H9 (cell line): ENCODE measurements at regions not wholly inside any gene's neighbourhood (a gene's known extent, or its start where the extent isn't known, plus 50 kb on each side); places are given as distances from the start of the nearest gene placed in this dataset.

Experiments
- DNase-seq: peaks from one replicate; pipeline ENCODE4 v3.0.0-alpha.2; 2017
- H2AFZ ChIP-seq: one replicate; pipeline ENCODE4 v1.6.1; 2013; ENCODE audit warnings: mild to moderate bottlenecking, low read length, control low read depth, moderate library complexity
- H2AK5ac ChIP-seq: 2 replicates; pipeline ENCODE4 v1.6.1; 2013; ENCODE audit warnings: low read length, control low read depth, mixed read lengths; ENCODE audit not compliant: insufficient read length
- H2BK120ac ChIP-seq: one replicate; pipeline ENCODE4 v1.6.1; 2013; ENCODE audit warnings: low read depth, mild to moderate bottlenecking, low read length, control low read depth, inconsistent platforms; ENCODE audit not compliant: poor library complexity, severe bottlenecking
- H2BK12ac ChIP-seq: 2 replicates; pipeline ENCODE4 v1.6.1; 2013; ENCODE audit warnings: low read length, control low read depth, mixed read lengths, low read depth; ENCODE audit not compliant: insufficient read length
- H2BK15ac ChIP-seq: 2 replicates; pipeline ENCODE4 v1.6.1; 2013; ENCODE audit warnings: low read depth, low read length, control low read depth
- H2BK20ac ChIP-seq: one replicate; pipeline ENCODE4 v1.6.1; 2013; ENCODE audit warnings: low read depth, mild to moderate bottlenecking, low read length, control low read depth, inconsistent platforms; ENCODE audit not compliant: poor library complexity, severe bottlenecking
- H2BK5ac ChIP-seq: 2 replicates; pipeline ENCODE4 v1.6.1; 2013; ENCODE audit warnings: low read length, control low read depth, mixed read lengths; ENCODE audit not compliant: insufficient read length
- H3K14ac ChIP-seq: 2 replicates; pipeline ENCODE4 v1.6.1; 2013; ENCODE audit warnings: low read length, control low read depth; ENCODE audit not compliant: insufficient read depth
- H3K18ac ChIP-seq: 2 replicates; pipeline ENCODE4 v1.6.1; 2013; ENCODE audit warnings: low read depth, mild to moderate bottlenecking, mixed read lengths, low read length, control low read depth; ENCODE audit not compliant: insufficient read length
- H3K23ac ChIP-seq: 2 replicates; pipeline ENCODE4 v1.6.1; 2013; ENCODE audit warnings: low read length, control low read depth, mixed read lengths, low read depth; ENCODE audit not compliant: insufficient read length
- H3K23me2 ChIP-seq: 2 replicates; pipeline ENCODE4 v1.6.1; 2013; ENCODE audit warnings: low read depth, mild to moderate bottlenecking, mixed read lengths, low read length, control low read depth; ENCODE audit not compliant: insufficient read length, poor library complexity, severe bottlenecking
- H3K27ac ChIP-seq: 2 replicates; pipeline ENCODE4 v1.5.1; 2013; ENCODE audit warnings: low read length, control low read depth, mixed read lengths, low read depth; ENCODE audit not compliant: insufficient read length
- H3K27me3 ChIP-seq: 2 replicates; pipeline ENCODE4 v1.6.1; 2013; ENCODE audit warnings: low read length, control low read depth, inconsistent platforms; ENCODE audit not compliant: insufficient read depth
- H3K4ac ChIP-seq: 2 replicates; pipeline ENCODE4 v1.6.1; 2013; ENCODE audit warnings: low read depth, mild to moderate bottlenecking, control low read depth, inconsistent platforms, low read length, moderate library complexity
- H3K4me1 ChIP-seq: 2 replicates; pipeline ENCODE4 v1.6.1; 2013; ENCODE audit warnings: low read length, control low read depth, inconsistent platforms; ENCODE audit not compliant: insufficient read depth
- H3K4me2 ChIP-seq: 2 replicates; pipeline ENCODE4 v1.6.1; 2013; ENCODE audit warnings: low read length, control low read depth, mixed read lengths; ENCODE audit not compliant: insufficient read length, insufficient read depth
- H3K56ac ChIP-seq: 2 replicates; pipeline ENCODE4 v1.6.1; 2013; ENCODE audit warnings: low read depth, mild to moderate bottlenecking, mixed read lengths, low read length, control low read depth; ENCODE audit not compliant: insufficient read length
- H3K79me1 ChIP-seq: 2 replicates; pipeline ENCODE4 v1.6.1; 2013; ENCODE audit warnings: low read depth, mild to moderate bottlenecking, moderate library complexity, low read length, control low read depth, inconsistent platforms; ENCODE audit not compliant: insufficient read depth, poor library complexity, severe bottlenecking
- H3K79me2 ChIP-seq: 2 replicates; pipeline ENCODE4 v1.6.1; 2013; ENCODE audit warnings: low read length, control low read depth, inconsistent platforms; ENCODE audit not compliant: insufficient read depth
- H3K9ac ChIP-seq: 2 replicates; pipeline ENCODE4 v1.6.1; 2013; ENCODE audit warnings: low read length, control low read depth, mixed read lengths; ENCODE audit not compliant: insufficient read length; ENCODE audit errors: extremely low read depth
- H3K9me3 ChIP-seq: one replicate; pipeline ENCODE4 v1.6.1; 2013; ENCODE audit warnings: low read depth, low read length, inconsistent platforms; ENCODE audit not compliant: control insufficient read depth
- H3T11ph ChIP-seq: one replicate; pipeline ENCODE4 v1.6.1; 2013; ENCODE audit warnings: mild to moderate bottlenecking, low read length, control low read depth, inconsistent platforms
- H4K20me1 ChIP-seq: one replicate; pipeline ENCODE4 v1.6.1; 2013; ENCODE audit not compliant: control insufficient read depth, insufficient read length, insufficient read depth
- H4K5ac ChIP-seq: 2 replicates; pipeline ENCODE4 v1.6.1; 2013; ENCODE audit warnings: low read depth, mild to moderate bottlenecking, mixed read lengths, low read length, control low read depth; ENCODE audit not compliant: insufficient read length
- H4K8ac ChIP-seq: replicated peaks from 2 replicates; pipeline ENCODE4 v1.6.1; 2013; ENCODE audit warnings: low read length, control low read depth, mixed read lengths, low read depth; ENCODE audit not compliant: insufficient read length
- H4K91ac ChIP-seq: 2 replicates; pipeline ENCODE4 v1.6.1; 2013; ENCODE audit warnings: low read depth, mild to moderate bottlenecking, moderate library complexity, mixed read lengths, low read length, control low read depth; ENCODE audit not compliant: insufficient read length
- H3K27ac Mint-ChIP-seq, 3 experiments: 2 replicates in 2 of 3; 3 replicates in 1 of 3; pipeline ENCODE4 v1.8.0; 2020 to 2021; ENCODE audit warnings: mixed read lengths in 3 of 3, mild to moderate bottlenecking in 1 of 3, moderate library complexity in 1 of 3
- H3K27me3 Mint-ChIP-seq: 2 replicates; pipeline ENCODE4 v1.8.0; 2021; ENCODE audit warnings: low read depth, mild to moderate bottlenecking, moderate library complexity, mixed read lengths
- H3K36me3 Mint-ChIP-seq, 3 experiments: 2 replicates in 2 of 3; 3 replicates in 1 of 3; pipeline ENCODE4 v1.8.0; 2020 to 2021; ENCODE audit warnings: low read depth in 3 of 3, mixed read lengths in 3 of 3; ENCODE audit not compliant: insufficient read depth in 1 of 3
- H3K4me1 Mint-ChIP-seq, 2 experiments: 2 replicates each; pipeline ENCODE4 v1.8.0; 2020; ENCODE audit warnings: mixed read lengths in 2 of 2
- H3K4me3 Mint-ChIP-seq, 2 experiments: 2 replicates in 1 of 2; 3 replicates in 1 of 2; pipeline ENCODE4 v1.8.0; 2020 to 2021; ENCODE audit warnings: mild to moderate bottlenecking in 2 of 2, mixed read lengths in 2 of 2, moderate library complexity in 1 of 2
- H3K9me3 Mint-ChIP-seq, 2 experiments: 2 replicates in 1 of 2; 3 replicates in 1 of 2; pipeline ENCODE4 v1.8.0; 2020; ENCODE audit warnings: mild to moderate bottlenecking in 2 of 2, mixed read lengths in 2 of 2, moderate library complexity in 1 of 2
- TF ChIP-seq, protein P1 (sequence below): fragments of 200-600 bp; sonication (generic); conservative IDR thresholded peaks from 3 replicates; pipeline ENCODE4 v1.8.0; 2021; ENCODE audit warnings: antibody characterized with exemption, mild to moderate bottlenecking

- Histone ChIP-seq H2AK5ac (no peak overlapping the region), H4K20me1 (no peaks in the 10 kb centered on the region), H2BK15ac (no peak overlapping the region), H3K9ac (no peak overlapping the region), H3K9me3 (peaks cover 10% of the 10 kb centered on the region), H2BK120ac (no peak overlapping the region), H3K23me2 (no peaks in the 10 kb centered on the region), H3K4me1 (no peaks in the 10 kb centered on the region), H2BK12ac (no peak overlapping the region), H4K8ac (no peak overlapping the region), H3K4ac (no peak overlapping the region), H4K91ac (no peak overlapping the region), H3K23ac (no peak overlapping the region), H3K27ac (no peak overlapping the region), H2BK20ac (no peak overlapping the region), H3K18ac (no peak overlapping the region), H3K27me3 (no peaks in the 10 kb centered on the region), H2AFZ (no peak overlapping the region), H3K79me1 (no peaks in the 10 kb centered on the region), H3K79me2 (no peaks in the 10 kb centered on the region), H4K5ac (no peak overlapping the region), H3T11ph (no peak overlapping the region), H3K56ac (no peak overlapping the region), H3K4me2 (no peak overlapping the region), H2BK5ac (no peak overlapping the region), H3K14ac (no peak overlapping the region)
- H3K9me3 Mint-ChIP-seq = peaks cover 48 to 57% of the 10 kb centered on the region in 2 experiments
- H3K4me1 Mint-ChIP-seq = no peaks in the 10 kb centered on the region
- H3K4me3 Mint-ChIP-seq = no peak overlapping the region
- peaks cover 0 to 2% (median 1%) of the 10 kb centered on the region in 3 experiments; a peak in 3 of 7 replicates for H3K36me3 Mint-ChIP-seq
- DNase-seq = no peak
- TF ChIP-seq, protein P1, sequence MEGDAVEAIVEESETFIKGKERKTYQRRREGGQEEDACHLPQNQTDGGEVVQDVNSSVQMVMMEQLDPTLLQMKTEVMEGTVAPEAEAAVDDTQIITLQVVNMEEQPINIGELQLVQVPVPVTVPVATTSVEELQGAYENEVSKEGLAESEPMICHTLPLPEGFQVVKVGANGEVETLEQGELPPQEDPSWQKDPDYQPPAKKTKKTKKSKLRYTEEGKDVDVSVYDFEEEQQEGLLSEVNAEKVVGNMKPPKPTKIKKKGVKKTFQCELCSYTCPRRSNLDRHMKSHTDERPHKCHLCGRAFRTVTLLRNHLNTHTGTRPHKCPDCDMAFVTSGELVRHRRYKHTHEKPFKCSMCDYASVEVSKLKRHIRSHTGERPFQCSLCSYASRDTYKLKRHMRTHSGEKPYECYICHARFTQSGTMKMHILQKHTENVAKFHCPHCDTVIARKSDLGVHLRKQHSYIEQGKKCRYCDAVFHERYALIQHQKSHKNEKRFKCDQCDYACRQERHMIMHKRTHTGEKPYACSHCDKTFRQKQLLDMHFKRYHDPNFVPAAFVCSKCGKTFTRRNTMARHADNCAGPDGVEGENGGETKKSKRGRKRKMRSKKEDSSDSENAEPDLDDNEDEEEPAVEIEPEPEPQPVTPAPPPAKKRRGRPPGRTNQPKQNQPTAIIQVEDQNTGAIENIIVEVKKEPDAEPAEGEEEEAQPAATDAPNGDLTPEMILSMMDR = no peak
- H3K27me3 Mint-ChIP-seq = no peaks in the 10 kb centered on the region
- no peak overlapping the region for H3K27ac Mint-ChIP-seq
These were observed 129.4 kb upstream of the TENT5D start for GRCh38 chrX:80290834-80291233.
